Skeletal muscle cell (primary cell): ENCODE measurements at regions not wholly inside any gene's neighbourhood (a gene's known extent, or its start where the extent isn't known, plus 50 kb on each side); places are given as distances from the start of the nearest gene placed in this dataset.

Experiments used
- DNase-seq: peaks from one replicate; pipeline ENCODE4 v3.0.0-alpha.2; 2010; ENCODE audit warnings: low read depth
- H3K4me3 ChIP-seq: 2 replicates; pipeline ENCODE4 v1.5.1; 2011; ENCODE audit warnings: low read depth, mild to moderate bottlenecking, control low read depth, low read length, moderate library complexity

DNA sequence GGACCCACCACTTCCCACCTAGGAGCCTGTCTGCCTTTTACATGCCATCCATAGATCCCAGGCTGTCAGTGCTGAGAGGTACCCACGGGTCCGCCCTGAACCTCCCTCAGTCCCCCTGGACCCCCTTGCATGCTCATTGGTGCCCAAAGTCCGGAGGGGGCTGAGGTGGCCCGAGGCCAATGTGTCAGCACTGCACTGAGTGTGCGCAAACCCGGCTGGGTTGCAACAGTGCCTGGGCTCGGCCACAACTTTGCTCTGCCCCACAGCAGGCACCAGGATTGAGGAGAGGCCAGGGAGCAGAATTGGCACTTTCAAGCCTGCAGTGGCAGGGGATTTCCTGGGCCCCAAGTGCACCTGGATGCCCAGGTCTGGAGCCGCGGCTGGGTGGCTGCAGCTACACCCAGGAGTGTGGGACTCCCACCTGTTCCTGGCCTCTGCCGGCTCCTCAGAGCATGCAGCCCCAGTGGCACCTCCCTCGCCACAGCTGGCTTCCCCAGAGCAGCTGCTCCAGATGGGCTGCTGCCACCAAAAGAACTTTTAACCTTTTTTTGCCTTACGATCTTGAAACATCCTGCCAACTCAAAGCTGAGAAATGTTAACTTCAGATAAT lies 837.0 kb downstream of the SLITRK6 start:
- no peak for DNase-seq
- no peak overlapping the region for H3K4me3 ChIP-seq

- no peak for DNase-seq
- no peak overlapping the region for H3K4me3 ChIP-seq
Measured at GRCh38 chr13:84961023-84961422, 838.2 kb downstream of the SLITRK6 start.

- no peak for DNase-seq
- H3K4me3 ChIP-seq = no peak overlapping the region
Measured at GRCh38 chr13:84959818-84960217, 839.4 kb downstream of the SLITRK6 start.

DNA sequence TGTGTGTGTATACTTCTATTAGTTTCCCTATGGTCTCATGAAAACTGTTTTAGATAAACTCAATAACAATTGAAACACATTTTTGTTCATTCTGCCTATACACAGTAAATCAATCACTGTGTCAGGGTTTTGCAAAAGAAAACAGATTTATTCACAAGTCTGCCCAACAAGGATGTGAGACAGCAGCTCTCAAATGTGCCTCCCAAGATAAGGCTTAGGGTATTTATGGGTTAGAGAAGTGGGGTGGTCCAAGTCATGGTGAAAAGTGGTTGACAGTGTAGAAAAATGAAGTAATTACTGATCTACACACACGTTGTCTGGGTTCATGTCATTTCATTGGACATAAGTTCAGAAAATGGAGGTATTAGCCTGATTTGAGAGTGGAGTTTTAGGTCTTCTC lies 844.6 kb downstream of the SLITRK6 start:
- no peak overlapping the region for H3K4me3 ChIP-seq
- no peak for DNase-seq

DNA sequence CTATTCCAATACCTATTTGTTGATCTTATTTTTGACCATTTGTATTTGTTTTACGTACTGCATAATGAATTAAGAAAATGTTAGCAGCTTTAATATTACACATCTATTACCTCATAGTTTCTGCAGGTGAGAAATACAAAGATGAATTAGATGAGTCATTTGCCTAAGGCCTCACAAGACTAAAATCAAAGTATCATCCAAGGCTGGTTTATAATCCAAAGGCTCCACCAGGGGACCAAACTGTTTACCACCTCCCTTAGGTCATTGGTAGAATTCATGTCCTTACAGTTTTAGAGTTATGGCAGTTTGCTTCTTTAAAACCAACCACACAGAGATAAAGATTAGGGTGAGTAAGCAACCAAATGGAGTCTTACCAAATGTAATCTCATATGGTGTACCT lies 848.1 kb downstream of the SLITRK6 start:
- DNase-seq = no peak
- no peak overlapping the region for H3K4me3 ChIP-seq

DNA sequence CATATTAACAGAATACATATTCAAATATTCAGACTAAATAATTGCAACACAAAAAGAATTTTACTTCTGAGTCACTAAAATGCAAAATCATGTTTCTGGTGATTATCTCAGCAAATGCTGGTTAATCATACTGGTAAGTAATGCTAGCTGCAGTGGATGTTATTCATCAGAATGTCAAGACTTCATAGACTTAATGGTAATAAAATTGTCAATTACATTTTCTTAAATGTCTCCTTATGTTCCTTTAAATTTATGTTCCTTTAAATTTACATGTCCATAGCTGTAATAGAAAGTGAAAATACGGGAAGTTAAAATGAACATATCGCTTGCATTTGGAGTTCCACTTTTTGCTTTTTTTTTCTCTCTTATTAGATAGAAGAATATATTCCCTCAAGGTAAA lies 853.0 kb downstream of the SLITRK6 start:
- DNase-seq = no peak
- H3K4me3 ChIP-seq = no peak overlapping the region

DNA sequence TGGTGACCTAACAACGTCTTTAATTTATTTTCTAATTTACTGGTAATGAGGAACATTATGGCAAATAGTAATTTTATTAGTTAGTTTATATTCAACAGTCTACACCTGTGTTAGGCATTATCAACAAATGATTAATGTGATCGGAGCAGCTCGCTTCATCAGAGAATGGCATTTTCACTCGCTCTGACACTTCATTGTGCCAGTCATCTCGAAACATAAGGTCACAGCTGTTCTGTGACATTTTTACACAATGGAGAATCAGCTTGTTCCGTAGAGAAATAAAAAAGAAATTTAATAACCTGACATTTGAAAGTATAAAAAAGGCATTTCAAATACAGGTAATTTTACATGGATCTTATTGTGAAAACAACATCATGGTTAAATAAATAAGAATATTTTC lies 858.4 kb downstream of the SLITRK6 start:
- DNase-seq = no peak
- H3K4me3 ChIP-seq = no peak overlapping the region

- DNase-seq = no peak
- H3K4me3 ChIP-seq = no peak overlapping the region
Measured at GRCh38 chr13:84940167-84940566, 859.1 kb downstream of the SLITRK6 start.

DNA sequence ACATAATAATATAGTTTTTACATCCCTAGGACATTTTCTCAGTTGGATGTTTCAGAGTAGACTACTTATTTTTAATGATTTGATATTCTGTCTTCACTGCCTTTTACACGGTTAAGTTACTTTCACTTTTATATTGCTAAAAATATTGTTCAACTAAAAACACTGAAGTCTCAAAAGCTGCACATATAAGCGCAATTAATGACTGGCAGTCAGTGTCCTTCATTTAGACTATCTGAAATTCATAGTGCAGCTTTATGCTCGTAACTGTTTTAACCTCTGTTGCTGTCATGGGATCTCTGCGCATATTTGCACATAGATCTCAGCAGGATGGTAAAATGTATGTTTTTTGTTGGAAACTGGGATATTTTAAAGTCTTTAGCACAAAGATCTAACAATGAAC lies 864.3 kb downstream of the SLITRK6 start:
- H3K4me3 ChIP-seq = peak overlapping the region; percentile 21
- DNase-seq = no peak

DNA sequence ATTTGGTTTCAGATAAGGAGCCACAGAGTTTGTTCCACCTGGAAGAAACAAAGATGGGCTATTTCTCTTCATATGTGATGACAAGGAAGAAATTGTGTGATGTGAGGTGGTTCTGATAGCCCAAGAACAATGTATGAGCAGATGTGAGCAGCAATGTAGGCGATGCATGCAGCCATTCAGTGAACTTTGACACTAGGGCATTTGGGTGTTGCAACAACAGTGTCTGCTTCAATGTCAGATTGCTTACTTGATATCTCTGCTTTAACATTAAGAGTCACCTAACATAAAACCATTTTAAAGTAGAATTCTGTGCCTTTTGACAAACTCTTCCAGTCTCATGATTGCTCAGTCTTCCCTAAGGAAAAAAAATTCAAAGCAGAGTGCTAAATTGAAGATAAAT lies 865.4 kb downstream of the SLITRK6 start:
- no peak for DNase-seq
- H3K4me3 ChIP-seq = no peak overlapping the region

- H3K4me3 ChIP-seq = no peak overlapping the region
- no peak for DNase-seq
Measured at GRCh38 chr13:84931264-84931663, 868.0 kb downstream of the SLITRK6 start.

DNA sequence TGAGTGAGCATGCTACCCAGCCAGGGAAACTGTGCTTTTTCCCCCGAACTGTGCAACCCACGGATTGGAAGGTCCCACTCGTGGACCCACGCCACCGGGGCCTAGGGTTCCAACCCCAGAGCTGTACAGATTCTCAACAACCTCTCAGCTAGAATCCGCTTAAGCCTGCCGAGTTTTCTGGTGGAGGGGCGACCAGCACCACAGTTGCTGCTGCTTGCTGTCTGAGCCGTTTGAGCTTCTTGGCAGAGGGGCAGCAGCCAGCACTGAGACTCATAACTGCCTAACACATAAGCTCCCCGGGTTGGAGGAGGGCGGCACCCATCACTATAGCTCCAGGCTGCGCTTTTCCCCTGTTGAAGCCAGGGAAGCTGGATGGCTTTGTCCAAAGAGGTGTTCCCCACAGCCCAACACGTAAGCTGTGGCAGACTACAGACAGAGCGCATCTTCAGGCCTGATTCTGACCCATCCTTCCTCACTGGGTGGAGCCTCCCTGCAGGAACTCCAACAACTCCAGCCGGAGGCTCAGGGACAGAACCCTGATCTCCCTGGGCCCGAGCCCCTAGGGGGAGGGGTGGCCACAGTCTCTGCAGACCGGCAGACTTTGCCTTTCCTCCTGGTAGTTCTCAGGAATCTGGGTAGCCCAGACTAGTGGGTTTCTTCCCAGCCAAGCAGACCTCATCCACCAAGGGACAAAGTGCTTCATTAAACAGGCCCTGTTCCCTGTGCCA lies 871.6 kb downstream of the SLITRK6 start:
- no peak for DNase-seq

DNA sequence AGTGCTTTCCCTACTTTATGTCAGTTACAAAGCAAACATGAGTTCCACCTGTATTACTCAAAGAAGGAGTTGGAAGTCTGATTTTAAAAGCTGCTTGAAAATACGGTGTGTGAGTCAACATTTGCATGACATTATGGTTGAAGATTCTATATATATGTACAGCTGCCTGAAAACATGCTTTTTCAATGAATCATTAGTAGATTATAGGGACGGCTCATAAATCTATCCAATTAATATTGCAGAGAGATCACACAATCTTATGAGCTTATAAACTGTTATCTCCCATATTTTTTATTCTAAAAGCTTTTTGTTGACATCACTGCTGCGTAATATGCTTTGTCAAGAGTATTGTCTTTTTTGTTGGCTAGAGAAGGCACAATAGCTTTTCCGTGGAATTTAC lies 873.8 kb downstream of the SLITRK6 start:
- peak; percentile 13 for DNase-seq
- no peak overlapping the region for H3K4me3 ChIP-seq

More for the DNA sequence above, 871.6 kb downstream of the SLITRK6 start:
- no peak overlapping the region for H3K4me3 ChIP-seq

DNA sequence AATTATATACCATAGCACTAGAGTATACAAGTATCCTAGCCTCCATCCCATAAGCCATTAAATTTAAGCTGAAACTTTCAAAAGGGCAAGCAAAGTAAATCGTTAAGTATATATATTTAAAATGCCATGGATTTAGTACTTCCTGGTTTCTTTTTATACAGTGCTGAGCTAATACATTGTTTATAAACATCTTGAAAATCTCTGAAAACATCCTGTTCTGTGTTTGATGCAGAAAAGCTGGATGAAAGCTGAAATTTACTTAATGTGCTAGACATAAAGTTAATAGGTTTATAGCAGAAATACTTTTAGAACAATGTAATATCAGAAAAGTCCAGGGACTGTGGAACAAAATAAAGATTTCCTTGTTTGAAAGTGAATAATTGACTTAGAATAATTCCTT lies 875.4 kb downstream of the SLITRK6 start:
- DNase-seq = no peak
- no peak overlapping the region for H3K4me3 ChIP-seq

- H3K4me3 ChIP-seq = no peak overlapping the region
- no peak for DNase-seq
Measured at GRCh38 chr13:84917252-84917878, 881.9 kb downstream of the SLITRK6 start.

DNA sequence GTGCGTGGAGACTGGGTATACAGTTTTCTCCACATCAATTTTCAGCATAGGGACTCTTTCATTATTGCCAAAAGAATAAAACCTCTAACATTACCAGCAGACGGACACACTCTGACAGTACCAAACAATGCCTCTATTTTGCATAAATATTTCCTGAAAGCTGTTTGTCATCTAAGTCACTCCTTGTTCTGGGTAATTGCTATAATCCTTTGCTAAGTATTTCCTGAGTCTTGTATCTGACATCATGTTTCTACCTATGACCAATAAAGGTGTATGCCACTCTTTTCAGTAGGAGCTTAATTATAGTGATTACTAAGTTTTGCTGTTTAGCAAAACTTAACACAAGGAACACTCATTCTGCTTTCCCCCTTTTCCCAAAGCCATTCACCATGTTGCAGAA lies 886.5 kb downstream of the SLITRK6 start:
- H3K4me3 ChIP-seq = no peak overlapping the region
- DNase-seq = no peak

GRCh38 chr13:84910423-84910822 lies 888.8 kb downstream of the SLITRK6 start:
- DNase-seq = no peak

GRCh38 chr13:84903391-84903790 lies 895.8 kb downstream of the SLITRK6 start:
- H3K4me3 ChIP-seq = no peak overlapping the region
- no peak for DNase-seq

More at GRCh38 chr13:84910423-84910822, 888.8 kb downstream of the SLITRK6 start:
- H3K4me3 ChIP-seq = no peak overlapping the region

- H3K4me3 ChIP-seq = no peak overlapping the region
- no peak for DNase-seq
Measured at GRCh38 chr13:84902243-84902642, 897.0 kb downstream of the SLITRK6 start.

GRCh38 chr13:84896128-84896527 lies 903.1 kb downstream of the SLITRK6 start:
- peak; percentile 18 for DNase-seq
- H3K4me3 ChIP-seq = no peak overlapping the region

DNA sequence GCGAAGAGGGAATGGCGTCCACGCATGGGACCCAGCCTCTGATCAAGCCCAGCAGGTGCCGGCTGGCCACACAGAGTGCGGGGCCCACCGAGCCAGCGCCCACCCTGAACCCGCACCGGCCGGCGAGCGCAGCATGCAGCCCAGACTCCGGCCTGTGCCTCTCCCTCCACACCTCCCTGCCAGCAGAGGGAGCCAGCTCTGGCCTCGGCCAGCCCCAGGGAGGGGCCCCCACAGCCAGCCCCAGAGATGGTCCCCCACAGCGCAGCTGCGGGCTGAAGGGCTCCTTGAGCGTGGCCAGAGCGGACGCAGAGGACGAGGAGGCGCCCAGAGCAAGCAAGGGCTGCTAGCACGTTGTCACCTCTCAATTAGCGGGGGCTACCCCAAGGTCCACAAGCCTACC lies 904.5 kb downstream of the SLITRK6 start:
- H3K4me3 ChIP-seq = no peak overlapping the region
- DNase-seq = no peak
